Left cardiac atrium (tissue), 4 donors: ENCODE measurements at regions not wholly inside any gene's neighbourhood (a gene's known extent, or its start where the extent isn't known, plus 50 kb on each side); places are given as distances from the start of the nearest gene placed in this dataset.
A peak's percentile ranks its signal among the peaks of the same experiment; 100 is the strongest.

ENCODE experiments used
- ATAC-seq, 2 donors: fragments of 200-7000 bp; cut with Tn5 transposase; one replicate each; pipeline ENCODE4 v1.9.1; 2020; ENCODE audit warnings: mild to moderate bottlenecking in 2 of 2, moderate library complexity in 2 of 2
- DNase-seq: peaks from one replicate; pipeline ENCODE4 v3.0.0-alpha.2; 2020
- intact Hi-C, 2 donors: fragments of 100-400 bp; cut with DNase I; formaldehyde crosslinking; loops; one replicate each; pipeline versions ENCODE4 v1.14.1 to v1.15.1; 2022 to 2023
- donor health status: DM: no; HTN: yes; CAD: no.
- donor health status: DM: no; HTN: yes; CAD: no; lungs with severe emphysema.
- donor health status: DM: yes; HTN: yes; CAD: no.
- donor health status: Dilated cardiomyopathy.

DNA sequence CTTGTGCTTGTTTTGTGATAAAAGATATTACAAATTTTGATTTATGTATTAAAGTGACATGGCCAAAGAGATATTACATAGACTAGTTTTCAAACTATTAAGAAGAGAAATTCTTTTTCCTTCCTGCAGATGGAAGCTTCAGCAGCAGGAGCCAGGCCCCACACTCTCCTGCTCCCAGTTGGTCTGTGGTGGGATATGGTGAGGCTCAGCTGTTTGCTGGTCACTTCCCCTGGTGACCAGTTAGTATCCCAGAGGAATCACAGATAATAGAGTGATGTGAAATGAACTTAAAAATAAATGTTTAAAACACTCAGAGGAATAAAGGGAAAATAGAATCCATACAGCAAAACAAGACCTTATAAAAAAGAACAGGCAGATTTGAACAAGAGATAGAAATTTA is 154.7 kb downstream of the KTN1 start:
- ATAC-seq (no peak), DNase-seq (no peak)
- intact Hi-C loops, result loop anchor here (5.0 to 10.0 kb wide), 4 partner anchors 608 to 740 kb away; no protein-coding TSS in a partner anchor

DNA sequence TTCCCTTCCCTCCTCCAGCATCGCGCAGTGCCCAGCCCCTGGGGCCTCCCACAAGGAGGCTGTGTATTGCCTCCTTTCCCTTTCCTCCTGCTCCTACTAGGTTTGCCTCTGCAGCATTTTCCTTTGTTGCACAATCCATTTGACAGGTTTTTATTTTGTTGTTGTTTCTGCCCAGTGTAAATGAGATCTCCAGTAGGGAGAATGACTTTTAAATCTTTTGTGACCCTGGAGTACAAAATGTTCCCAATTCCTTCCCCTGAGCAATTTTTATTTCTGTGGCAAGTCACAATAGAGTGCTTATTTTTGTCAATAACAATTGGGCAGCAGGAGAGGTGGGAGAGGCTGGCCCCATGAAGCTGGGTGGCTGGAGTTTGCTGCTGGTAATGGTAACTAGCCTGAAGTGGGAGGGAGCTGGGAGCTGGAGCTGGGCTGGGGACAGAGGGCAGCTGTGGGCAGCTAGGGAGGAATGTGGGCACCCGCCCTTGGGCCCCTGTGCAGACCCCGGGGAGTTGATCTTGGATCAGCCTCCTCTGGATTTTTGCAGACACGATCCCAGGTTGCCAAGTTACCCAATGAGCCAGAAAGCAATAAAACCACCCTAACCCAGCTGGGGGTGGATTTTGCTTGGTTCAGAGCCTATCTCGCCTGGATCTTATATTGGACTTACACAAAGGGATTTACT is 160.1 kb downstream of the KTN1 start:
- DNase-seq (no peak), ATAC-seq (peak in 1 of 2 donors; percentile 50)
- intact Hi-C loops, result loop anchor here in 1 of 2 donors (10.0 kb wide), 2 partner anchors 605 to 735 kb away; no protein-coding TSS in a partner anchor

DNA sequence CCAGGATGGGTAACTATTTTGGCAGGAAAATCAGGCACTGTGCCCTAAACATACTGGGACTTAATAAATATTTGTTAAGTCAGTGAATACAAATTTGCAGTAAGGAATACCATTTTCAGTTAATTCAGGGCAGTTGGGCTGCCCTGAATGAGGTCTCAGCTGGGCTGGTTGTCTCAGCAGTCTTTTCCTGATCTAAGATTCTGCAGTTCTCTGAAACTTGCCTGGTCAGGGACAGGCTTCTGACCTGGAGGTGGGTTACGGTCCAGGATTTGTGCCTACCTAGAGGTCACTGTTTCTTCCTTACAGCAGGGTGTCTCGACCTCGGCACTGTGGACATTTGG is 160.6 kb downstream of the KTN1 start:
- intact Hi-C loops, result no loop called here
- DNase-seq (no peak), ATAC-seq (no peak)

DNA sequence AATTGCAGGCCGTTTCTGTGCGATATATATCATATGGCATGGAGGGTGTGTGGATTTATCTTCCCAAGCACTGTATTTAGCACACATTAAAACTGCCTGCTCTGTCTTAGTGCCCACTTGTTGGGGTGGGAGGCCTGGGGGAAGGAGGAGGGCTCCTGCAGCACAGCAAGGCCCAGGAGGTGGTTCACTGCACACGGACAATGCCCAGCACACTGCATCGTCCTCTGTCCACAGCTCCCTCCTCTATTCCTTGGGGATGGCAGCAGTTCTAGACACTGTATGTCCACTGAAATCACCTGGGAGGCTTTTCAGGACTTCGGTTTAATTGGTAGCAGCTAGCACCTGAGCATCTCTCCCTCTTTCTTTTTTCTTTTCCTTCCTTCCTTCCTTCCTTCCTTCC is 161.2 kb downstream of the KTN1 start:
- ATAC-seq, result no peak
- intact Hi-C loops, result no loop called here

DNA sequence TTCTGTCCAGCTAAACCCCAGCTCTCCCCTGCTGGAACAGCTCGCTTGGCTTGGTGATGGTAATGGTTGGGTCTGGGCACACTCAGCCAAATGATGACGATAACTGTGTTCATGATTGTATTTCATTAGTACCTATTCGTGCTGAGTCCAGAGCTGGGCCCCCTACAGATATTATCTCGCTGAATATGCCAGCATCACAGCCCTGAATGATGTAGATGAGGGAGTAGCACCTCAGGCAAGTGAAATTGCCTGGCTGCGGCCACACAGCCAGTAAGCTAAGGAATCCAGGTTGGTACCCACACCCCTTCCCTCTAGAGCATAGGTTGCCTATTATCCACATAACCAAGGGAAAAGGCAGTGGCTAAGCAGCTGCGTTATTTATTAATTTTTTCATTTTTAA is 163.5 kb downstream of the KTN1 start:
- intact Hi-C loops, result no loop called here
- DNase-seq (no peak), ATAC-seq (no peak)

More for the DNA sequence above, 161.2 kb downstream of the KTN1 start:
- DNase-seq, result no peak

DNA sequence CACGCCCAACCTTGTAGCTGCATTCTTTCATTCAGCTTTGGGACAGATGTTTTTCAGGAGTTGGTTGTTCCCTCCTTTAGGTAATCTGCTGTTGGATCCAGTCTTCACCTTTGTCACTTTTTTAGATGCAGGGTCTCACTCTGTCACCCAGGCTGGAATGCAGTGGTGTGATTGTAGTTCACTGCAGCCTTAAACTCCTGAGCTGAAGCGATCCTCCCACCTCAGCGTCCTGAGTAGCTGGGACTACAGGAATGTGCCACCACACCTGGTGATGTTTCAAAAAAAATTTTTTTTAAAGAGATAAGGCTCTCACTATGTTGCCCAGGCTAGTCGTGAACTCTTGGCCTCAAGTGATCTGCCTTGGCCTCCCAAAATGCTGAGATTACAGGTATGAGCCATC is 164.3 kb downstream of the KTN1 start:
- DNase-seq, result no peak
- intact Hi-C loops, result no loop called here
- no peak for ATAC-seq

DNA sequence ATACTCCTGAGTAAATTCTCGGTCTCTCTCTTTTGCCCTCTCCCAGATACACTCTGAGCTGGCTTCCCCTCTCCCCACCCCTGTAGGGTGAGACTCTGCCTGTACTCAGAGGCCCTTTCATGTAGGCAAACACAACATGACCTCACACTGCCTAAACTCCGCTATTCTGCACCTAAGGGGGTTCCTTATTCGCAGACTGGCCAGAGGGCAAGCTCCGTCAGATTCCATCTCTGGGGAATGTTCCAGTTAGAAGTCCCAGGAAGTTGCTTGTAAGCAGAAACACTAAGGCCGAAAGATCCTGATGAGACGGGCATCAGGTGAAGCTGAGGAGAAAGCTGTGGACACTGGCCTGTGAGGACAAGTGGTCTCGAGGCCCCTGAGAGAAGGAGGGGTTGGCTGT is 165.9 kb downstream of the KTN1 start:
- intact Hi-C loops, result no loop called here
- no peak for ATAC-seq
- DNase-seq, result no peak

DNA sequence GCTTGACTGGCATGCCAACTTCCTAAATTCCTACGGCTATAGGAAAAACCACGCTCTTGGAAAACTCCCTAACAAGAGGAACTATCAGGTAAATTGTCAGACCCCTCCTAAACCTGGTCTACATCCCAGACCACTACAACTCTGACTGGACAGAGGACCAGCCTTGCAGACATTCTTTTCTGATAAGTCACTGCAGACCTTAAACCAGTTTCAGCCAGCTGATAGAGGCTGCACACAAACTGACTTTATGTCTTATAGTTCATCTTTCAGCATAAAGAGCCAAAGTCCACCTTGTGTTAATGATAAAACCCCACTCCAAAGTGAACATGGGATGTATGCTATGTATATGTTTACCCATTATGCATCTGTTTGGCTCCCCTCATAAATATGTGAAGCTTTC is 166.6 kb downstream of the KTN1 start:
- intact Hi-C loops, result no loop called here
- ATAC-seq, result no peak
- DNase-seq, result no peak

DNA sequence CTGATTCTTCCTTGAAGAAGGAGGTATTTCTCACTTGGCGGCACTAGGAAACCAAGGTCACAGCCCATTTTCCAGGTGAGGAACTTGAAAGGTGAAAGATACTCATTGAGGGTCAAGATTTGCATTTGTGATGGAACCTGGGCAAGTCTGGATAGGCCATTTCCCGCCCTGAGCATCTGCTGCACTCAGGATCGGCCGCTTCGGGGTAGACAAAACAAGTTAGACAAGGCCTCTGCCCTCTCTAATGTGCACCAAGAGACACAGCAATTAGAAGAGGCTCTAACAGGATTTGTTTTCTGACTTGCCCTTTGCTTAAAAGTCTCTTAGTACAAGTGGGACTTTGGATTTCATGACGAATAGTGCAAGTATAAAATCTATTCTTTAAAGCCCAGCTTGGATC is 167.2 kb downstream of the KTN1 start:
- intact Hi-C loops, result no loop called here
- no peak for ATAC-seq
- no peak for DNase-seq

DNA sequence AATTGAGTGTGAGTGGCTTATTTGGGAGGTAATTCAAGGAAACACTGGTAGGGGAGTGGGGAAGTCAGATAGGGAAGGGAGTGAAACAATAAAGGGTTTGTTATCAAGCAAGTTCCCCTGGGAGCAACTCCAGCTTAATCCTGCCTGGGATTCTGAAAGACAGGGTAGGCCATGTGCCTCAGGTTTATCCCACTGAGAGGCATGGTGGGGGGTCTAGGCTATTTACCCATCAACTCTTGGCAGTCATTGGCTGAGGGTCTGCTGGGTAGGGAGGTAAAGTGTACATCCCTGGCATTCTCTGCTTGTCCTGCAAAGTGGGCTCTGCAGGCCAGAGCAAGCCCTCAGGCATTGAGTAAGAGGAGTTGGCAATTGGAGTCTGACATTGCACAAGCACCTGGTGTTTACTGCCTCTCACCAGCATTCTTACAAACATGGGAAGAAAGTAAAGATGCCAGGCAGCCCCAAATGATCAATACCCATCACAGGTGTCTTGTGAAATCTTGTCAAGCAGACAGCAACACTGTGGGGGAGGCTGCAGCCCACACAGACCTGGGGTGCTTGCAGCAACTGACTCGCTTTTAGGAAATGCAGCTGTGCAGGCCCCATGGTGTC is 169.3 kb downstream of the KTN1 start:
- intact Hi-C loops, result no loop called here
- ATAC-seq (no peak), DNase-seq (no peak)

DNA sequence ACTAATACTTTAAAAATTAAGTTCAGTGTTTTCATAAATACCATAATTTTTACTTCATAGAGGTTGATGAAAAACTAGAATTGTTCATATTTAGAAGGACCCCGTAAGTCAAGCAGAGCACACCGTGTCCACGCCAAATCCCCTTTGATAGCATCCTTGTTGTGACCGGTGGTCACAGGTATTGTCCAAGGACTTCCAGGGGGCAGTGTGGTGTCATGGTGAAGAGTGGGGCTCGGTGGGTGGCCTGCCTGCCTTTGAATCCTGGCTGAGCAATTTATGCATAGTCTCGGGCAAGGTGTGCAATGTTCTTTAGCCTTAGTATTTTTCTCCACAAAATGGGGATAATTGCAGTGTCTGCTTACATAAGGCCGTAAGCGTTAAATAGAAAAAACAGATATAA is 169.9 kb downstream of the KTN1 start:
- intact Hi-C loops, result no loop called here
- ATAC-seq (no peak), DNase-seq (no peak)

DNA sequence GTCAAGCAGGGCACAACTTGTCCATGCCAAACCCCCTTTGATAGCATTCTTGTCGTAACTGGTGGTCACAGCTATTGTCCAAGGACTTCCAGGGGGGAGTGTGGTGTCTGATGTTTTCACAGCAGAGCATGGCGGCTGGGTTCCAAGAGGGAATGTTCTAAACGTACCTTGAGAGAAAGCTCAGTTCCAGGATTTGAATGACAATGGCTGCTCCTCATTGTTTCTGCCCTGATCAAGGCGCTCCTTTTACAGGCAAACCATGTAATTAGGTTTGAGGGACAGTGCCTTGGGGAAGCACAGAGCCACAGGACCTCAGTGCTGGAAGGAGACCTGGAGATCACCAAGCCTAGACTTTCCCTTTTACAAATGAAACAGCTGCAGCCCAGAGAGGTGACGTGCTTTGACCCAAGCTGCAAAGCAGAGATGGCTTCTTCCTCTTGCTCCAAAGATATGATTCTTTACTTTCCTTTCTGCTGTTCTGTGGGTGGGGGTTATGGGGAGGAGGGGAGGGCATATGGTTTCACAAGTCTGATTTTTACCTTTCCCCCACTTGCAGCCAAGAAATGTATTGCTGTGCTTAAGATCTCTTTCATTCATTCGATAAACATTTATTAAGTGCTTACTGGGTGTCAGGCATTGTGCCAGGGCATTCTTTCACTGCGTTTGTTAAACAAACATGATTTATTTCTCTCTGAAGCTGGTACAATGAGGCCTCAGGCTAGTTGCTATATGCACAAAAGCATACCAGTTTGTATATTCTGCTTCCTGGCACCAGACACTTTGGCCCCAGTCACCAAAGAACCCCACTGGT is 172.8 kb downstream of the KTN1 start:
- no peak for ATAC-seq
- DNase-seq, result peak; percentile 27
- intact Hi-C loops, result no loop called here

DNA sequence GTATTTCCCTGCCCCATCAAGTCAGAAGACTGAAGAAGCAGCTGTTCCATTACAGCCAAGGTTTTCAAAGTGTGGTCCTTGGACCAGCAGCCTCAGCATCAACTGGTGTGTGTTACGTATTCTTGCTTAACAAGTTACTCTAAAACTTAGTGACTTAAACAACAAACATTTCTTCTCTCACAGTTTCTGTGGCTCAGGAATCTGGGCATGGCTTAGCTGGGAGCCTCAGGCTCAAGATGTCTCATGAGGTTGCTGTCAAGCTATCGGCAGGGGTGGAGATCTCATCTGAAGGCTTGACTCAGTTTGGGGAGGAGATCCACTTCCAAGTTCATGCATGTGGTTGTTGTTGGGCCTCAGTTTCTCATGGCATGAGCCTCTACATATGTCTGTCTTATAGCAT is 174.5 kb downstream of the KTN1 start:
- DNase-seq, result no peak
- intact Hi-C loops, result no loop called here

DNA sequence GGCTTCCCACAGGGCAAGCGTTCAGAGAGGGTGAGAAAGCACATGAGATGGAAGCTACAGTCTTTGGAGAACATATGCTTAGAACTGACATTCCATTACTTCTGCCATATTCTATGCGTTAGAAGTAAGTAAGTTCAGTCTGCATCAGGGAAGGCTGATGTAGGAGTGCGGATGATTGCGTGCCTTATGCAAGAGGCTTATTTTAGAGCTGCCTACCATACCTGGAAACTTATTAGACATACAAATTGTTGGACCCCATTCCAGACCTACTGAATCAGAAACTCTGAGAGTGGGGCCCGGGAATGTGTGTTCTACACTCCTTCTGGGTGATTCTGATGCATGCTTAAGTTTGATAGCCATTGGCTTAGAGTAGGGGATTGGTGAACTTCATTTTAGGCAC is 174.9 kb downstream of the KTN1 start:
- intact Hi-C loops, result no loop called here
- DNase-seq (no peak), ATAC-seq (no peak)

More for the DNA sequence above, 174.5 kb downstream of the KTN1 start:
- no peak for ATAC-seq

DNA sequence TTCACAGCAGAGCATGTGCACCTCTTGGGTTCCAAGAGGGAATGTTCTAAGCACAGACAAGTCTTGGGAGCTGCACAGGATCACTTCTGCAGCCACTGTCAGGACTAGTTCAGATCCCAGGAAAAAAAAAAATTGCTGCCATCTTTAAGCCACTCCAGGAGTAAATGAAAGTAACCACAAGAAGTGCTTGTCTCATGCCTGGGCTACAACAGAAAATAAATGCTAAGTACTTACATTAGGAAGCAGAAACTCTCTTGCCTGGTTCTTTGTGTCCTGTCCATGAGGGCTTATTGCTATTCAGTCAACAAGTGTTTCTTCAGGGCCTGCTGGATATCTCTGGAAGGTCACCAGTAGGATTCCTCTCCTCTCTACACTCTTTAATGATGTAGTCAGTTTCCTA is 176.1 kb downstream of the KTN1 start:
- DNase-seq, result no peak
- no peak for ATAC-seq
- intact Hi-C loops, result no loop called here

DNA sequence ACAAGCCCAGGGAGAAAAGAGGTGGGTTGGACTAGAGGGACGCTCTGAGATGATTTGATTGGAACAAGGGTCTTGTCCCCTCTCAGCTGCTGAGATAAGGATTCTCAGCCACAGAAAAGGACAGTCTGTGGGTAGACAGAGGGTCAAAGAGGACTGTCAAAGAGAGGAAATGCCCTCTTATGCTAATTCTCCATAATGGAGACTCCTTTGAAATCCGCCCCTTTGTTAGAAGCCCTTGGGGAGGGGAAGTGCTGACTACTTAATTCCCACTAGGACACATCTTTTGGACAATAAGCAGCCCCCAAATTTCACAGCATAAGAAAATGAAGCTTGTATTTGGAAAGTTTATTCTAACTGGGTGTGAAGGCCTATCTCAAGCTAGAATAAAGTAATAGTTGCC is 176.6 kb downstream of the KTN1 start:
- intact Hi-C loops, result no loop called here

DNA sequence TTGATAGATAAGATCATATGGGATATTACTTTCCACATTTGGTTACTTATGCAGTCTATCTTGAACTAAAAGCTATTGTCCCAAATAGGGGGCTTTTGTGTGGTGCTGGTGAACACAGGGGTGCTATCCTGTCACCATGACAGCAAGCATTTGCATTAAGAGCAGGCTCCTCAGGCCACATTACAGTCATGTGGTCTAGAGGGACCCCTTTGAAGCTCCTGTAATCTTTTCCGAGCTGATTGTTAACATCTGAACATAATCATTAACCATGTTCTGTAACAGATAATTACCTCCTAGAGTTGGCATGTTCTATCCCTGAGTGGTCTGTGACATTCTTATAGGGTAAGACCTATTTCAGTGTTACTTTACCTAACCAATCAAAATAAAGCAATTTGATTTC is 178.8 kb downstream of the KTN1 start:
- DNase-seq, result no peak
- intact Hi-C loops, result no loop called here
- ATAC-seq, result no peak

More for the DNA sequence above, 176.6 kb downstream of the KTN1 start:
- DNase-seq (no peak), ATAC-seq (no peak)

DNA sequence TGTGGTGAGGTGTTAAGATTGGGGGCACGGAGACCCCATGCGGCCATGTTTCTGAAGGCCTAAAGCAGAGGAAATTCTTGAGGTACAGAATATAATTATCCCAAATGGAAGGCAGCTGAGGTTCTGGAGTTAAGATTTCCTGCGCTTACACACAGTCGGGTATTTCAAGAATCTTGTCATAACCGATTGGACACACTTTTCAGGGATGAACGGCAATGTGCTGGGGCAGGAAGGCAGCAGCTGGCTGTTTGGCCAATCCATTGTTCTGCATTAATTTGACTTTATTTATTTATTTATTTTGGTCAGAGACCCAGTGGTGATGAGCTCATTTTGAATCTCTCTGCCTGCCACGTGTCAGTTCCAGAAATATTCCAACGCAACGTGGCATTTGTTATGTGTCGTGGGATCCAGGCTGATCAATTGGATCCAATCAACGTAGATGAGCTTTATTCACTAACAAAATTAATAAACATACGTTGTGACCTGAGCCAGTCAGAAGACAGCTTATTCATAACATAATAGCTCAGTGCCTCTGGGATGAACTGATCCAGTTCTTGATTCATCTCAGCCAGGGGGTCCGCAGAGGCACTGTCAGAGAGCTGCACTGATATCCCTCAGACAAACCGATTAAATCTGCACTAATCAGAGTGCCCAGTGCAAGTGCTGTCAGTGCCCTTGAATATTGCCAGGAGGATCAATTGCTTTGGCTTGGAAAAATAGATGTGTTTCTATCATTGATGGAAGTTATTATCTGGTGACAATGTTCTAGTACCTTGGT is 181.0 kb downstream of the KTN1 start:
- DNase-seq (no peak), ATAC-seq (no peak)
- intact Hi-C loops, result no loop called here

DNA sequence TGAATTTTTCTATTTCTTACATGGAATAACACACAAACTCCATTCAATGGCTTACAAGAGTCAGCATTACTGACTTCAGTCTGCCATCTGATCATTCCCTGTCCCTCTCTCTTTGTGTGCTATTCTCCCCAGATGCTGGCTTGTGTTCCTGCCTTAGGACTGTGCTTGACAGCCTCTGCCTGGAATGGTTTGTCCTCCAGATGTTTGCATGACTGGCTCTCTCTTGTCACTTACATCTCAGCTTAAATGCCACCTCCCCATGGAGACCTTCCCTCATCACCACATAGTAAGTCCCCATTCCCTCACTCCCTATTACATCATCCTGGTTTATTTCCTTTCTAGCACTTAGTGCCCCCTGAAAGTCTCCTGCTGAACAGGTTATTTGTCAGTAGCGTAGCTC is 181.6 kb downstream of the KTN1 start:
- DNase-seq (no peak), ATAC-seq (no peak)
- intact Hi-C loops, result no loop called here
